ENCODE measurements at regions not wholly inside any gene's neighbourhood (a gene's known extent, or its start where the extent isn't known, plus 50 kb on each side); places are given as distances from the start of the nearest gene placed in this dataset.
"Not testable (repeated sequence)": the region's sequence is repeated elsewhere in the genome, so short reads cannot be mapped to it uniquely, and the experiment has no call there.

DNA sequence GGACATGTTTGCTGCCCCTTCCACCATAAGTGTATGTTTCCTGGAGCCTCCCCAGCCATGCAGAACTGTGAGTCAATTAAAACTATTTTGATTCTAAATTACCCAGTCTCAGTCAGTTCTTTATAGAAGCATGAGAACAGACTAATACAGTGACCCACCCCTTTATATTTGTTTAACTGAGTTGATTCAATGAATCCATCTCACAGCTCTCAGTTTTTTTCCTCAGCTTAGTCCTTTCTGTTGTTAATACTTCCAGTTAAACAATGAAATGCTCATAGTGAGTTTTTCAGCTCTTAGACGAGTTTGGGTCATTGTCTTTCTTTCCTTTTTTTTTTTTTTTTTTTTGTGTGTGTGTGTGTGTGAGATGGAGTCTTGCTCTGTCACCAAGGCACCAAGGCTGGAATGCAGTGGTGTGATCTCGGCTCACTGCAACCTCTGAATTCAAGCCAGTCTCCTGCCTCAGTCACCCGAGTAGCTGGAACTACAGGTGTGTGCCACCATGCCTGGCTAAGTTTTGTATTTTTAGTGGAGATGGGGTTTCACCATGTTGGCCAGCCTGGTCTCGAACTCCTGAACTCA is 627.4 kb downstream of the SPATA31A7 start:
- TF ChIP-seq, protein P1, sequence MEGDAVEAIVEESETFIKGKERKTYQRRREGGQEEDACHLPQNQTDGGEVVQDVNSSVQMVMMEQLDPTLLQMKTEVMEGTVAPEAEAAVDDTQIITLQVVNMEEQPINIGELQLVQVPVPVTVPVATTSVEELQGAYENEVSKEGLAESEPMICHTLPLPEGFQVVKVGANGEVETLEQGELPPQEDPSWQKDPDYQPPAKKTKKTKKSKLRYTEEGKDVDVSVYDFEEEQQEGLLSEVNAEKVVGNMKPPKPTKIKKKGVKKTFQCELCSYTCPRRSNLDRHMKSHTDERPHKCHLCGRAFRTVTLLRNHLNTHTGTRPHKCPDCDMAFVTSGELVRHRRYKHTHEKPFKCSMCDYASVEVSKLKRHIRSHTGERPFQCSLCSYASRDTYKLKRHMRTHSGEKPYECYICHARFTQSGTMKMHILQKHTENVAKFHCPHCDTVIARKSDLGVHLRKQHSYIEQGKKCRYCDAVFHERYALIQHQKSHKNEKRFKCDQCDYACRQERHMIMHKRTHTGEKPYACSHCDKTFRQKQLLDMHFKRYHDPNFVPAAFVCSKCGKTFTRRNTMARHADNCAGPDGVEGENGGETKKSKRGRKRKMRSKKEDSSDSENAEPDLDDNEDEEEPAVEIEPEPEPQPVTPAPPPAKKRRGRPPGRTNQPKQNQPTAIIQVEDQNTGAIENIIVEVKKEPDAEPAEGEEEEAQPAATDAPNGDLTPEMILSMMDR (IDR thresholded peaks at IDR 0.05) = not testable (repeated sequence)
- not testable (repeated sequence) for TF ChIP-seq POLR2A (IDR thresholded peaks at IDR 0.05)
